ENCODE measurements at regions not wholly inside any gene's neighbourhood (a gene's known extent, or its start where the extent isn't known, plus 50 kb on each side); places are given as distances from the start of the nearest gene placed in this dataset.

DNA sequence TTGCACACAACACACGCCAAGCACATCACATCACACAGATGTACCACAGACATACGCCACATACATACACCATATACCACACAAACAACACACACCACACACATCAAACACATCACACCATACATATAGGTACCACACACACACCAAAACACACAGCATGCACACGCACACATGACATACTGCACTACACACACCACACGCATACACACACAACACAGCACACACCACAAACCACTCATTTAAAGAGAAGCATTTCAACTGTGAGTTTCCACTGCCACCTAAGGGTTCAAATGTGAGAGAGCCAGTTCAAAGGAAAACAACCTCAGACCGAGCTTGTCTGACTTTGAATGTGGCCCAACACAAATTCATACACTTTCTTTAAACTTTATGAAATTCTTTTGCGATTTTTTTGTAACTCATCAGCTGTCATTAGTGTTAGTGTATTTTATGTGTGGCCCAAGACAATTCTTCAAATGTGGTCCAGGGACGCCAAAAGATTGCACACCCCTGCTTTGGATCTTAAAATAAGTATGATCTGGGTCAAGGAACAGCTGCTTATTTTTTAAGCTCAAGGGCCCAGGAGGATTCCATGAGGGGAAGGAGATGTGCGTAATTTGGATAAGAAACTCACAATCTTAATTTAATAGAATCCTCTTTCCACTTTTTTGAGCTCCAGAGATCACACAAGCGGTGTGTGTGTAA is 494.6 kb downstream of the GADD45G start:
- no peaks in the 10 kb centered on the region for H3K9me3 Mint-ChIP-seq (ENCODE audit: unreplicated experiment)
- no peak overlapping the region for H3K4me3 Mint-ChIP-seq (ENCODE audit: unreplicated experiment)
- no peaks in the 10 kb centered on the region for H3K4me1 Mint-ChIP-seq (ENCODE audit: unreplicated experiment)
- TF ChIP-seq, protein P1, sequence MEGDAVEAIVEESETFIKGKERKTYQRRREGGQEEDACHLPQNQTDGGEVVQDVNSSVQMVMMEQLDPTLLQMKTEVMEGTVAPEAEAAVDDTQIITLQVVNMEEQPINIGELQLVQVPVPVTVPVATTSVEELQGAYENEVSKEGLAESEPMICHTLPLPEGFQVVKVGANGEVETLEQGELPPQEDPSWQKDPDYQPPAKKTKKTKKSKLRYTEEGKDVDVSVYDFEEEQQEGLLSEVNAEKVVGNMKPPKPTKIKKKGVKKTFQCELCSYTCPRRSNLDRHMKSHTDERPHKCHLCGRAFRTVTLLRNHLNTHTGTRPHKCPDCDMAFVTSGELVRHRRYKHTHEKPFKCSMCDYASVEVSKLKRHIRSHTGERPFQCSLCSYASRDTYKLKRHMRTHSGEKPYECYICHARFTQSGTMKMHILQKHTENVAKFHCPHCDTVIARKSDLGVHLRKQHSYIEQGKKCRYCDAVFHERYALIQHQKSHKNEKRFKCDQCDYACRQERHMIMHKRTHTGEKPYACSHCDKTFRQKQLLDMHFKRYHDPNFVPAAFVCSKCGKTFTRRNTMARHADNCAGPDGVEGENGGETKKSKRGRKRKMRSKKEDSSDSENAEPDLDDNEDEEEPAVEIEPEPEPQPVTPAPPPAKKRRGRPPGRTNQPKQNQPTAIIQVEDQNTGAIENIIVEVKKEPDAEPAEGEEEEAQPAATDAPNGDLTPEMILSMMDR (IDR thresholded peaks at IDR 0.05), result peak; percentile 57
- no peak for DNase-seq (ENCODE audit: extremely low spot score, unreplicated experiment)
- H3K36me3 Mint-ChIP-seq (ENCODE audit: unreplicated experiment), result no peaks in the 10 kb centered on the region
- no peaks in the 10 kb centered on the region for H3K27me3 Mint-ChIP-seq (ENCODE audit: unreplicated experiment)
- no peak overlapping the region for H3K27ac Mint-ChIP-seq (ENCODE audit: unreplicated experiment)

DNA sequence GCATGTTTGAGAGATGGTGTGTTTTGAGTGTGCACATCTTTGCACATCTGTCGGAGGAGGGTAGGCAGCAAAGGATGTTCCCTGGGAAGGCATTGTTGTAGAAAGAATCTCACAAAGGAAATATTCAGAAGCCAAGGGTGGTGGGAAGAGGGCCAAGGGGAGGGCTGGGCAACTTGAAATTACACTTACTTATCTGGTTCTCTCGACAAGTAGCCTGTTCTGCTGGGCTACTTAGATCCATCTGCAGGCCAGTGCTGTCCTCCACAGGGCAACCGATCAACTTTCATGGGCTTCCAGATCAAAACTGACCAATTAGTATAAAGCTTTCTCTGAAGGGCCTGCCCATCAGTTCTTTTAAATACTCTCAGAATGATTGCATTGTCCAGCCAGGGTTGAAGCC is 495.2 kb downstream of the GADD45G start:
- Mint-ChIP-seq H3K27me3 (ENCODE audit: unreplicated experiment) (peaks cover 3% of the 10 kb centered on the region), H3K27ac (ENCODE audit: unreplicated experiment) (no peak overlapping the region), H3K4me1 (ENCODE audit: unreplicated experiment) (no peaks in the 10 kb centered on the region), H3K9me3 (ENCODE audit: unreplicated experiment) (no peaks in the 10 kb centered on the region), H3K4me3 (ENCODE audit: unreplicated experiment) (no peak overlapping the region), H3K36me3 (ENCODE audit: unreplicated experiment) (no peaks in the 10 kb centered on the region)
- TF ChIP-seq, protein P1 (IDR thresholded peaks at IDR 0.05), result no peak
- no peak for DNase-seq (ENCODE audit: extremely low spot score, unreplicated experiment)

DNA sequence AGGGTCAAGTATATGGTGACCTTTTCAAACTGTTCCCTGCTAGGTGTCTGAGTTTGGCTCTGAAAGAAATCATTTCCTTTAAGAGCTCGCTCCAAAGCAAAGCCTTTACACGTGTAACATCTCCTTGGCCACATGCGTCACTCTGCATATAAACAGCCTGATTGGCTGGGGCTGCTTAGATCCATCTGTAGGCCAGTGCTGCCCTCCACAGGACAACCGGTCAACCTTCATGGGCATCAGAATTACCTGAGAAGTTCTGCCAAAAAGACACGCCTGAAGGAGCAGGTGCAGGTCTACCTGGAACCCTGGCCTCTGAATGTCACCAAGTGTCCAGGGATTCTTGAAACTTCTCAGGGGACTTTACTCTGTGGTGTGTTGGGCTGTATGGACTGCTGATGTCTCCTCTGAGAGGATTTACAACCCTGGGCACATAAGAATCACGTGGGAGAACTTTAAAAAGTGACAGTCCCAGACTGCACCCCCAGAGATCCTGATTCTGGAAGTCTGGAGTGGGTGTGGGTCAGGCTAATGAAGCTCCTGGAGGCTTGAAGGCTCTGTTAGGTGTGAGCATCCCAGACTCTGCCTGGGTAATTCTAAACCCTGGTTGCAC is 497.6 kb downstream of the GADD45G start:
- TF ChIP-seq, protein P1 (IDR thresholded peaks at IDR 0.05), result peak; percentile 78
- Mint-ChIP-seq H3K4me1 (ENCODE audit: unreplicated experiment) (no peaks in the 10 kb centered on the region), H3K9me3 (ENCODE audit: unreplicated experiment) (no peaks in the 10 kb centered on the region), H3K27ac (ENCODE audit: unreplicated experiment) (no peak overlapping the region), H3K4me3 (ENCODE audit: unreplicated experiment) (no peak overlapping the region), H3K36me3 (ENCODE audit: unreplicated experiment) (no peaks in the 10 kb centered on the region), H3K27me3 (ENCODE audit: unreplicated experiment) (peaks cover 7% of the 10 kb centered on the region)
- DNase-seq (ENCODE audit: extremely low spot score, unreplicated experiment), result no peak

DNA sequence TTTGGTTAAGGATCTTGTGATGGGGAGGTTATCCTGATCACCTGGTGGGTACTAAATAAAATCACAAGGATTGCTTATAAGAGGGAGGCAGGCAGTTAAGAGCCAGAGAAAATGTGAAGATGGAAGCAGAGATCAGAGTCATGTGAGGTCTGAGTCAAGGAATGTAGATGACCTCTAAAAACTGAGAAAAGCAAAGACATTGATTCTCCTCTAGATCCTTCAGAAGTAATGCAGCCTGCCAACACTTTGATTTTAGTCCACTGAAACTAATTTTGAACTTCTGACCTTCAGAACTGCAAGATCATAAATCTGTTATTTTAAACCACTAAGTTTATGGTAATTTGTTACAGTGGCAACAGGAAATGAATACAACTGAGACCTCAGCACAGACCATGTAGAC is 499.0 kb downstream of the GADD45G start:
- peaks cover 7% of the 10 kb centered on the region for H3K27me3 Mint-ChIP-seq (ENCODE audit: unreplicated experiment)
- no peaks in the 10 kb centered on the region for H3K9me3 Mint-ChIP-seq (ENCODE audit: unreplicated experiment)
- DNase-seq (ENCODE audit: extremely low spot score, unreplicated experiment), result no peak
- H3K36me3 Mint-ChIP-seq (ENCODE audit: unreplicated experiment), result no peaks in the 10 kb centered on the region
- no peaks in the 10 kb centered on the region for H3K4me1 Mint-ChIP-seq (ENCODE audit: unreplicated experiment)
- H3K27ac Mint-ChIP-seq (ENCODE audit: unreplicated experiment), result no peak overlapping the region
- TF ChIP-seq, protein P1 (IDR thresholded peaks at IDR 0.05), result no peak
- no peak overlapping the region for H3K4me3 Mint-ChIP-seq (ENCODE audit: unreplicated experiment)

DNA sequence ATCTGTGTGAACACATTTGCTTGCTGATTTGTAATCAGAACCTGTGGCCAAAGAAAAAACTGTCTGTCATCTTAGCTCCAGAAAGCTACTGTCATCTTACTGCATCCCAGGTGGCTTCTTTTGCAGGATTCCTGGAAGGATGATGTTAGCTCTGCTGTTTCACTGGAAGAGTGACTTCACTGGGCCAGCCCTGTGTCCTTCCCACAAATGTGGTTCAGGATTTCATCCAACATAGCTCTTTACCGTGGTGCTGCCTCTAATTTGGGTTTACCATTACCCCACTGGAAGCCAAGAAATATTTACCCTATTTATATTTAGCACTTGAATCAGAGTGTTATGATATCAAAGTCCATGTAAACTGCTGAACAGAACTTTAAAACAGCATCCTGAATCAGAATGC is 501.0 kb downstream of the GADD45G start:
- no peak for DNase-seq (ENCODE audit: extremely low spot score, unreplicated experiment)
- Mint-ChIP-seq H3K27me3 (ENCODE audit: unreplicated experiment) (peaks cover 7% of the 10 kb centered on the region), H3K27ac (ENCODE audit: unreplicated experiment) (no peak overlapping the region), H3K9me3 (ENCODE audit: unreplicated experiment) (no peaks in the 10 kb centered on the region), H3K4me3 (ENCODE audit: unreplicated experiment) (no peak overlapping the region), H3K4me1 (ENCODE audit: unreplicated experiment) (no peaks in the 10 kb centered on the region), H3K36me3 (ENCODE audit: unreplicated experiment) (no peaks in the 10 kb centered on the region)
- TF ChIP-seq, protein P1 (IDR thresholded peaks at IDR 0.05), result no peak
